ENCODE measurements at regions not wholly inside any gene's neighbourhood (a gene's known extent, or its start where the extent isn't known, plus 50 kb on each side); places are given as distances from the start of the nearest gene placed in this dataset.

DNA sequence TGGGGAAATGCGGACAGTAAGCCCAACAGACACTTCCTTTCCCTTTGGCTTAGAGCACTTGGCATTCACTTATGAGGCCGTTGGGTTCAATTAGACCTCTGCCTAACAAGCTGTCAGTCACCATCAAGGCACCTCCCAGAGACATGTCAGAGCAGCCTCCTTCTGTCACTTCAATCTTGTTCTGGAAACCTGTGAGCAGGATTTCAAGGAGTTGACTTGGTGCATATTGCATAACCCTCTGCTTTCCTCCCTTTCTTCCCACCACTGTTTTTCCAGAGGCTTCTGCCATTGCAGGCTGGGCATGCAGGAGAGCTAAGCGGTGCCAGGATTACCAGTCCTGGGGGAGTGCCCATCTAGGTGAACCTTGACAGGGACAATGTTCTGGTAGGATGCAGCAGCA lies 484.2 kb upstream of the LRRC4C start:
- Histone ChIP-seq H3K9ac (ENCODE audit: low read length in 5 of 5) (no peak overlapping the region), H3K4me1 (ENCODE audit: control insufficient read depth in 5 of 5, insufficient read depth in 5 of 5, low read length in 5 of 5) (no peaks in the 10 kb centered on the region), H3K9me3 (ENCODE audit: control insufficient read depth in 5 of 5, low read length in 5 of 5) (peaks cover 0 to 6% (median 0%) of the 10 kb centered on the region in 5 donors), H3K27me3 (ENCODE audit: control insufficient read depth in 5 of 5, insufficient read depth in 4 of 5, low read length in 5 of 5) (no peaks in the 10 kb centered on the region), H3K27ac (ENCODE audit: low read depth, low read length) (no peak overlapping the region), H3K36me3 (ENCODE audit: control insufficient read depth in 5 of 5, insufficient read depth in 5 of 5, low read length in 5 of 5) (no peaks in the 10 kb centered on the region), H3K4me3 (ENCODE audit: low read depth in 1 of 5, low read length in 5 of 5) (no peak overlapping the region)

DNA sequence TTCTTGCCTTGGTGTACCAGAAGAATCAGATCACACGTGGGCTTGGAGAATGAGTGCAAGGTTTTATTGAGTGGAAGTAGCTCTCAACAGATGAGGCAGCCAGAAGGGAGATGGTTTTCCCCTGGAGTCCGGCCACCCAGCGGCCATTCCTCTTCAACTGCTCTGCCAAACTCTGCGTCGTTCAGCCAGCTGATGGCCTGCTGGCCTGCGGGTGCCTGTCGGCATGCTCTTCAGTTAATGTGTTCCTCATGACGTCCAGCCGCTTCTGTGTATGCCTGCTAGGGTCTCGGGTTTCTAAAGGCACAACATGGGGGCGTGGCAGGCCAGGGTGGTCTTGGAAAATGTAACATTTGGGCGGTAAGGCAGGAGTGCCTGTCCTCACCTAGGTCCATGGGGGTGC lies 487.9 kb upstream of the LRRC4C start:
- Histone ChIP-seq H3K36me3 (ENCODE audit: control insufficient read depth in 5 of 5, insufficient read depth in 5 of 5, low read length in 5 of 5) (no peaks in the 10 kb centered on the region), H3K4me1 (ENCODE audit: control insufficient read depth in 5 of 5, insufficient read depth in 5 of 5, low read length in 5 of 5) (peaks cover 0 to 10% (median 5%) of the 10 kb centered on the region in 5 donors), H3K4me3 (ENCODE audit: low read depth in 1 of 5, low read length in 5 of 5) (no peak overlapping the region), H3K27me3 (ENCODE audit: control insufficient read depth in 5 of 5, insufficient read depth in 4 of 5, low read length in 5 of 5) (no peaks in the 10 kb centered on the region), H3K9me3 (ENCODE audit: control insufficient read depth in 5 of 5, low read length in 5 of 5) (no peaks in the 10 kb centered on the region), H3K27ac (ENCODE audit: low read depth, low read length) (no peak overlapping the region), H3K9ac (ENCODE audit: low read length in 5 of 5) (no peak overlapping the region)

DNA sequence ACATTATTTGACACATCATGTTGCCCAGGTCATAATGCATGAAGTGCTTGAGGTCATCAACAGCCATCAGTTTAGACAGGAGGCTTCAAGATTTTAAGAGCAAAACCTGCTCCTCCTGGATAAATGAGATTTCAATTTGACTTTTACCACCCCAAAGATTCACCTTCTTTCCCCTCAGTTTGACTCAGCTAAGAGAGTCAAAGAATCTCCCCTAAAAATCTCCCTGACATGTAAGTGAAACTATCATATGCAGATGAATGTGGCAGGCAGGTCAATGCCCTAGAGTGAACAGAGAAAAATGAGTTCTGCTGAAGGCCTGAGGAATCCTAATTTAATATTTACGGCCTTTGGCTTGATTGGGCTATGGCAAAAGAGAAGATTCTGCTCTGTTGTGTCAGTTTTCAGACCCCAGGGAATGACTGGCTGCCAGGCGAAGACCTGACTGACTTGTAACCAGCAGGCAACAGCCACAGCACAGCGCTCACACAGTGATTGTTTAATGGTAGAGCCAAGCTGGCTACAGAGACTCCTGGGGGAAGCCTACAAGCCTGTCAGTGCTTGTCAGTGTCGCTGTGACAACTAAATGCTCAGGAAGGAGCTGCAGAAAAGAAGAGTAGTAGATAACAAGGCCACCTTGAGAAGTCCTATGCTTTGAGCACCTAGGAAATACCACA lies 491.2 kb upstream of the LRRC4C start:
- Histone ChIP-seq H3K9ac (ENCODE audit: low read length in 5 of 5) (no peak overlapping the region), H3K36me3 (ENCODE audit: control insufficient read depth in 5 of 5, insufficient read depth in 5 of 5, low read length in 5 of 5) (no peaks in the 10 kb centered on the region)

DNA sequence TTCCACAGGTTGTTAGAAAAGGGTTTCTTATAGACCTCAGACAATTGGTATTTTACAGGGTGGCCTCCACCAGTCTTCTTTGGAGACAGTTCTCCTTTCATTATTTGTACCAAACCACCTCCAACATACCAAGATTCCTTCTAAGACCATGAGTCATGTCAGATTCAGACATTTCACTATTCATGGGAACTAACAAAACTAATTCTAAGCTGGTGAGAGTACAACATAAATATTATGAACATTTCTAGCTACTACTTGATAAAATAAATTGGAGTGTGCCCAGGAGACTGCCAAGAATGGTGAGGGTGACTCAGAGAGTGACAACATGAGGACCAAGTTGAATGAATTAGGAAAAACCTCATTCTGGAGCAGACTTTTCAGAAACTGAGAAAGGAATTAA lies 494.6 kb upstream of the LRRC4C start:
- no peak overlapping the region for H3K9ac ChIP-seq (ENCODE audit: low read length in 5 of 5)

More for the DNA sequence above, 491.2 kb upstream of the LRRC4C start:
- Histone ChIP-seq H3K9me3 (ENCODE audit: control insufficient read depth in 5 of 5, low read length in 5 of 5) (no peaks in the 10 kb centered on the region), H3K4me3 (ENCODE audit: low read depth in 1 of 5, low read length in 5 of 5) (no peak overlapping the region), H3K4me1 (ENCODE audit: control insufficient read depth in 5 of 5, insufficient read depth in 5 of 5, low read length in 5 of 5) (peaks cover 0 to 10% (median 5%) of the 10 kb centered on the region in 5 donors), H3K27me3 (ENCODE audit: control insufficient read depth in 5 of 5, insufficient read depth in 4 of 5, low read length in 5 of 5) (no peaks in the 10 kb centered on the region), H3K27ac (ENCODE audit: low read depth, low read length) (no peak overlapping the region)

DNA sequence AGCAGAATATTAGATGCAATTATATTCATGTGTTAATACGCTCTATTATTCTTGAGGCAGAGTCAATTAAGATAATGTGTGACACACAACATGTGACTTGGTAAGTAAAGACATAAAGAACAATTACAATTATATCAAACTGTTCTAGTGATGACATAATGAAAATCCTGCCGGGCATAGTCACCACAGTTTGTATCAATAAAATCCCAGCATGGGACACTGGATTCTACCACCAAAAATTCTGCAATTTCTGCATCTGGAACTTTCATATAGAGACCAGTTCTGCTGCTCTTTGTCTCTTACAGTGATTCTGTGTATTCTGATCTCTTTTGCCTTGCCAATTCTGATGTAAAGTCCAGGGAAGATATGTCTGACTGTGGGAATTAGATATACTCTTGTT lies 495.6 kb upstream of the LRRC4C start:
- Histone ChIP-seq H3K4me3 (ENCODE audit: low read depth in 1 of 5, low read length in 5 of 5) (no peak overlapping the region), H3K27ac (ENCODE audit: low read depth, low read length) (no peak overlapping the region), H3K27me3 (ENCODE audit: control insufficient read depth in 5 of 5, insufficient read depth in 4 of 5, low read length in 5 of 5) (no peaks in the 10 kb centered on the region), H3K36me3 (ENCODE audit: control insufficient read depth in 5 of 5, insufficient read depth in 5 of 5, low read length in 5 of 5) (no peaks in the 10 kb centered on the region), H3K9me3 (ENCODE audit: control insufficient read depth in 5 of 5, low read length in 5 of 5) (peaks cover 0 to 5% (median 0%) of the 10 kb centered on the region in 5 donors), H3K4me1 (ENCODE audit: control insufficient read depth in 5 of 5, insufficient read depth in 5 of 5, low read length in 5 of 5) (peaks cover 0 to 9% (median 5%) of the 10 kb centered on the region in 5 donors), H3K9ac (ENCODE audit: low read length in 5 of 5) (no peak overlapping the region)

More for the DNA sequence above, 494.6 kb upstream of the LRRC4C start:
- Histone ChIP-seq H3K4me1 (ENCODE audit: control insufficient read depth in 5 of 5, insufficient read depth in 5 of 5, low read length in 5 of 5) (peaks cover 0 to 10% (median 5%) of the 10 kb centered on the region in 5 donors), H3K9me3 (ENCODE audit: control insufficient read depth in 5 of 5, low read length in 5 of 5) (peaks cover 0 to 5% (median 0%) of the 10 kb centered on the region in 5 donors), H3K4me3 (ENCODE audit: low read depth in 1 of 5, low read length in 5 of 5) (no peak overlapping the region), H3K27me3 (ENCODE audit: control insufficient read depth in 5 of 5, insufficient read depth in 4 of 5, low read length in 5 of 5) (no peaks in the 10 kb centered on the region), H3K36me3 (ENCODE audit: control insufficient read depth in 5 of 5, insufficient read depth in 5 of 5, low read length in 5 of 5) (no peaks in the 10 kb centered on the region), H3K27ac (ENCODE audit: low read depth, low read length) (no peak overlapping the region)

DNA sequence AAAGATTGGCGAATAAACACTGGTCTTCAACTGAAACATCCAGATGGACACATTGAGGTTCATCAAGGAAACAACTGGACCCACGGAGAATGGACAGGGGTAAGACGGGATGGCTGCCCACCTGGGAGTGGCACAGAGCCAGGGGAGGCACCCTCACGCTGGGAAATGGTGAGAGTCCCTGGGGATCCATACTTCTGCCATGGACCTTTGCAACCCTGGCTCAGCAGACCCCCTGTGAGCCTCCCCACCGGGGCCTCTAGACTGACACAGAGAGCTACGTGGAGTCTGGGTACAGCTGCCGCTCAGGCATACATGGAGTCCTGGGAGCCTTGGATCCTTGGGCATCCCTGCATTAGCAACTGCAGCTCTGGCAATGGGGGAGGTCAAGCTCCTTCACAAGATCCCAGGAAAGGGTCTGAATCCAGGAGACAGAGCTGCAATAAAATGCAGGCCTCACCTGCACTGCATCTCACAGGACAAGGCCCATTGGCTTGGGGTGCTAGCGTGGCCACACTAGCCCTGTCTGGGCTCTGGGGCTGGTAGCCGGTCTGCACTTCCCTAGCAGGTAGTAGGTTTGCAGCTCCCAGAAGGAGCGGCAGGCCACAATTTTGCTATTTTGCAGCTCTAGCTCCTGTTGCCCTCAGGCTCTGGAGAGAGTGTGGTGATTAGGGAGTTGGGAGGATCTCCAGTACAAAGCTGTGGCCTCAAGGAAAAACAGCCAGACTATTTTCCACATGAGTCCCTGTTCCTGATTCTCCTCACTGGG lies 496.4 kb upstream of the LRRC4C start:
- Histone ChIP-seq H3K36me3 (ENCODE audit: control insufficient read depth in 5 of 5, insufficient read depth in 5 of 5, low read length in 5 of 5) (no peaks in the 10 kb centered on the region), H3K9ac (ENCODE audit: low read length in 5 of 5) (no peak overlapping the region), H3K4me3 (ENCODE audit: low read depth in 1 of 5, low read length in 5 of 5) (no peak overlapping the region)

DNA sequence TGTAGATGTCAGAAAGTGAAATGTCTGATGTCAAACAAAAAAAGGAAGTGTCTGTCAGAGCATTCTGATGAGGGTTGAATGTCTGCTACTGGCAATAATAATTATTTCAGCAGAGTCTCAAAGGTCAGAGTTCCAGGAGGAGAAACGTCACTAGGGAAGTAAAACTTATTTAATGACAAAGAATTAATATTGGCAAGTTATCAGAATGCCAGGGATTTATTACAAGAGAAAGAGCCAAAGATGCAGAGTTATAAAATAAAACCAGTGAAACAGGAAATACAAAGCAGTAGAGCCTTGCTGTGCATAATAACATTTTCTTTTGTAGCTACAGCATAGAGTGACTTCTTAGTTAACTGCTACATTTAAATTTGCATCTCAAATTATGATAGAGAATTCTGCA lies 504.0 kb upstream of the LRRC4C start:
- Histone ChIP-seq H3K4me1 (ENCODE audit: control insufficient read depth in 5 of 5, insufficient read depth in 5 of 5, low read length in 5 of 5) (no peaks in the 10 kb centered on the region), H3K9ac (ENCODE audit: low read length in 5 of 5) (no peak overlapping the region)

More for the DNA sequence above, 496.4 kb upstream of the LRRC4C start:
- Histone ChIP-seq H3K27me3 (ENCODE audit: control insufficient read depth in 5 of 5, insufficient read depth in 4 of 5, low read length in 5 of 5) (no peaks in the 10 kb centered on the region), H3K4me1 (ENCODE audit: control insufficient read depth in 5 of 5, insufficient read depth in 5 of 5, low read length in 5 of 5) (peaks cover 0 to 2% (median under 1%) of the 10 kb centered on the region in 5 donors), H3K9me3 (ENCODE audit: control insufficient read depth in 5 of 5, low read length in 5 of 5) (peaks cover 0 to 5% (median 0%) of the 10 kb centered on the region in 5 donors), H3K27ac (ENCODE audit: low read depth, low read length) (no peak overlapping the region)

DNA sequence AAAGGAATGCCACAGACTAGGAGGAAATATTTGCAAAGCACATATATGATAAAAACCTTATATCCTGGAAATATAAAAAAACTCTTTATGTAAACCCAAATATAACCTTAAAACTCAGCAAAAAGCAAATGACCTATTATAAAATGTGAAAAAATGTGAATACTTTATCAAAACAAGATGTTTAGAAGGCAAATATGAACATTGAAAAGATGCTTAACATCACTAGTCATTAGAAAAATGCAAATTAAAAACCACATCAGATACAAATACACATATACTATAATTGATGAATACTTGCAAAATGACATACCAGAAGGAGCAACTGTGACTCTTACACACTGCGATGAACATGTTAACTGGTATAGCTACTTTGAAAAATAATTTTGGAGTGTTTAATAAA lies 511.2 kb upstream of the LRRC4C start:
- no peaks in the 10 kb centered on the region for H3K4me1 ChIP-seq (ENCODE audit: control insufficient read depth in 5 of 5, insufficient read depth in 5 of 5, low read length in 5 of 5)
- no peaks in the 10 kb centered on the region for H3K27me3 ChIP-seq (ENCODE audit: control insufficient read depth in 5 of 5, insufficient read depth in 4 of 5, low read length in 5 of 5)
- no peak overlapping the region for H3K27ac ChIP-seq (ENCODE audit: low read depth, low read length)
- no peak overlapping the region for H3K4me3 ChIP-seq (ENCODE audit: low read depth in 1 of 5, low read length in 5 of 5)
- H3K9me3 ChIP-seq (ENCODE audit: control insufficient read depth in 5 of 5, low read length in 5 of 5), result peaks cover 0 to 2% (median 0%) of the 10 kb centered on the region in 5 donors
- no peak overlapping the region for H3K9ac ChIP-seq (ENCODE audit: low read length in 5 of 5)
- no peaks in the 10 kb centered on the region for H3K36me3 ChIP-seq (ENCODE audit: control insufficient read depth in 5 of 5, insufficient read depth in 5 of 5, low read length in 5 of 5)

More for the DNA sequence above, 504.0 kb upstream of the LRRC4C start:
- H3K9me3 ChIP-seq (ENCODE audit: control insufficient read depth in 5 of 5, low read length in 5 of 5), result peaks cover 0 to 4% (median 0%) of the 10 kb centered on the region in 5 donors
- H3K27me3 ChIP-seq (ENCODE audit: control insufficient read depth in 5 of 5, insufficient read depth in 4 of 5, low read length in 5 of 5), result no peaks in the 10 kb centered on the region
- H3K27ac ChIP-seq (ENCODE audit: low read depth, low read length), result no peak overlapping the region
- H3K4me3 ChIP-seq (ENCODE audit: low read depth in 1 of 5, low read length in 5 of 5), result no peak overlapping the region
- H3K36me3 ChIP-seq (ENCODE audit: control insufficient read depth in 5 of 5, insufficient read depth in 5 of 5, low read length in 5 of 5), result no peaks in the 10 kb centered on the region

DNA sequence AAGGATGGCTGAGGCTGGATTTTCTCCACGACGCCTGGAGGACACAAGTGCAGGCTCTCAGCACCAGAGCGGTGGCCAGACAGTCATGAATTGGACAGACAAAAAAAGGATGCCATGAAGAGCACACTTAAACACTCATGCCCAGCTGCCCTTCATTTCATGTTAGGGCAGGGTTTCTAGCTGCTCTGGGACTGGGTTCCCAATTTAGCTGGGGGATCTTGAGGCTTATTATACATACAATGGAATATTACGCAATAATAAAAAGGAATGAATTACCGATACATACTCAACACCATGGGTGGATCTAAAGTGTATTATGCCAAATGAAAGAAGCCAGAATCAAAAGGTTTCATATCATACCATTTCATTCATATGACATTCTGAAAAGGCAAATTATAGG lies 512.1 kb upstream of the LRRC4C start:
- no peaks in the 10 kb centered on the region for H3K36me3 ChIP-seq (ENCODE audit: control insufficient read depth in 5 of 5, insufficient read depth in 5 of 5, low read length in 5 of 5)
- no peak overlapping the region for H3K27ac ChIP-seq (ENCODE audit: low read depth, low read length)
- no peaks in the 10 kb centered on the region for H3K4me1 ChIP-seq (ENCODE audit: control insufficient read depth in 5 of 5, insufficient read depth in 5 of 5, low read length in 5 of 5)
- peaks cover 0 to 2% (median 0%) of the 10 kb centered on the region in 5 donors for H3K9me3 ChIP-seq (ENCODE audit: control insufficient read depth in 5 of 5, low read length in 5 of 5)
- no peak overlapping the region for H3K4me3 ChIP-seq (ENCODE audit: low read depth in 1 of 5, low read length in 5 of 5)
- no peak overlapping the region for H3K9ac ChIP-seq (ENCODE audit: low read length in 5 of 5)
- H3K27me3 ChIP-seq (ENCODE audit: control insufficient read depth in 5 of 5, insufficient read depth in 4 of 5, low read length in 5 of 5), result no peaks in the 10 kb centered on the region

DNA sequence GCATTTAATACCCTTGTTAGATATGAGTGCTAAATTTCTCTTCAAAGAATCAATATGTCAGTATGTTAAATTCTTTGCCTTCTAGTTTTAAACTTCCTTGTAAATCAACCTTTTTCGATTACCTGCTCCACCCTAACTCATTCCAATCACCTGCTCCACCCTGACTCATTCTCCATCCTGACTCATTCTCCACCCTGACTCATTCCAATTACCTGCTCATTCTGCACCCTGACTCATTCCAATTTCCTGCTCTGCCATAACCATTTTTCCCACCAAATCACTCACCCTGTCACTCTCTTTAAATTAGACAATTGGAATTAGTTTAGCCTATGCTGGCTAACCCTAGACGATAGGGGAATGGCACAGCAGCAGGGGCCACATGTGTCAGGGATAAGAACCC lies 519.5 kb upstream of the LRRC4C start:
- Histone ChIP-seq H3K9ac (ENCODE audit: low read length in 5 of 5) (no peak overlapping the region), H3K27ac (ENCODE audit: low read depth, low read length) (no peak overlapping the region), H3K4me1 (ENCODE audit: control insufficient read depth in 5 of 5, insufficient read depth in 5 of 5, low read length in 5 of 5) (no peaks in the 10 kb centered on the region), H3K9me3 (ENCODE audit: control insufficient read depth in 5 of 5, low read length in 5 of 5) (peaks cover 0 to 3% (median 0%) of the 10 kb centered on the region in 5 donors), H3K36me3 (ENCODE audit: control insufficient read depth in 5 of 5, insufficient read depth in 5 of 5, low read length in 5 of 5) (no peaks in the 10 kb centered on the region), H3K4me3 (ENCODE audit: low read depth in 1 of 5, low read length in 5 of 5) (no peak overlapping the region), H3K27me3 (ENCODE audit: control insufficient read depth in 5 of 5, insufficient read depth in 4 of 5, low read length in 5 of 5) (no peaks in the 10 kb centered on the region)
